Spleen (tissue), 7 donors: ENCODE measurements at regions not wholly inside any gene's neighbourhood (a gene's known extent, or its start where the extent isn't known, plus 50 kb on each side); places are given as distances from the start of the nearest gene placed in this dataset.

Source experiments
- CTCF ChIP-seq, 11 experiments: fragments of 200-600 bp in 7 of 11; fragments of 450-650 bp in 4 of 11; sonication (generic) in 4 of 11; IDR thresholded peaks in 8 of 11; conservative IDR thresholded peaks in 3 of 11; 1 replicate in 7 of 11; 2 replicates in 4 of 11; pipeline versions ENCODE4 v1.4.0 to v1.8.0; 2016 to 2021; ENCODE audit warnings: antibody characterized with exemption in 11 of 11, inconsistent platforms in 4 of 11, mild to moderate bottlenecking in 1 of 11
- POLR2A ChIP-seq, 3 donors: fragments of 450-650 bp; IDR thresholded peaks; one replicate each; pipeline ENCODE4 v1.5.1; 2017; ENCODE audit warnings: antibody characterized with exemption in 3 of 3, mild to moderate bottlenecking in 1 of 3
- POLR2AphosphoS5 ChIP-seq, 3 donors: sonication (generic); formaldehyde crosslinking; IDR thresholded peaks; one replicate each; pipeline ENCODE4 v1.5.1; 2017; ENCODE audit warnings: antibody characterized with exemption in 3 of 3
- donor health status: DM: no; HTN: no; CAD: no; lungs with moderate emphysema.
- donor health status: DM: no; HTN: no; CAD: no.
- donor health status: DM: no; HTN: no; CAD: no.

GRCh38 chr10:36683421-36683820 lies 442.0 kb upstream of the ANKRD30A start:
- no peak for TF ChIP-seq CTCF (IDR thresholded peaks at IDR 0.05 in 8 of 11, conservative IDR thresholded peaks at IDR 0.05 in 3 of 11)
- TF ChIP-seq POLR2AphosphoS5 (IDR thresholded peaks at IDR 0.05): no peak
- TF ChIP-seq POLR2A (IDR thresholded peaks at IDR 0.05): no peak
